ENCODE measurements at regions not wholly inside any gene's neighbourhood (a gene's known extent, or its start where the extent isn't known, plus 50 kb on each side); places are given as distances from the start of the nearest gene placed in this dataset.
"Not testable (repeated sequence)": the region's sequence is repeated elsewhere in the genome, so short reads cannot be mapped to it uniquely, and the experiment has no call there.

DNA sequence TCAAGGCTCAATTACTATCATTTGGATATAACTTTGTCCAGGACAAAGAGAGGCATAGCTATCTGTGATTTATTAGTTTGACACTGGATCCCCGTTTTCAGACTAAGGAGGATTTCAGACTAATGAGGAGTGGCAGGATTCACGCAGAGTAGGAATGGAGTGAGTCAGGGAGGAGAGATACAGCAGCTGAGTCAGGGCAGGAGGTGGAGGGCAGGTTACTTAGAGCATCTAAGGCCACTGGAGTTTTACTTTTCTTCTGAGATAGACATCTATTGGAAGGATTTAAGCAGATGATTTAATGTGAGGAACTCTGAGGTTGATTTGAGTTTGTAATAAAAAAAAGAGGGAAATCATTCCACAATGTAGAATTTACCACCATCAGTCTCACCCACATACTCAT lies 110.6 kb downstream of the RPIA start:
- not testable (repeated sequence) for DNase-seq

- peak; percentile 29 to 47 for DNase-seq
Measured at GRCh38 chr2:88807237-88807962, 115.9 kb downstream of the RPIA start.

DNA sequence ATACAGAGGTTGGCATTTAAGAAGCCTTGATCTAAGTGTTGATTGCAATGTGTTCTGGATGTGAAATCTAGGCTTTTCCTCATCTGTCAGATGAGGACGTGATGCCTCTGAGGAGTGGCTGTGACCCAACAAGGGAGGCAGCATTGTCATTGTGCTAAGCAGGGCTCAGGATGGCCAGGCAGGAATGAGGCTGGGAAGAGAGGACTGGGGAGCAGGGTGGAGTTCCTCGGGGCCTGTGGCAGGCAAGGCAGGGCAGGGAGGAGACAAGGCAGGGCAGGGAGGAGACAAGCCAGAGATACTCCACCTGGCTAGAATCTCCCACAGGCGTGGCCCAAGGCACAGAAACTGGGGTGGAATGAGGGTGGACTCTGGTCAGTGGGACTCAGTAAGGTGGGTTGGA lies 116.6 kb downstream of the RPIA start:
- no peak for DNase-seq

DNA sequence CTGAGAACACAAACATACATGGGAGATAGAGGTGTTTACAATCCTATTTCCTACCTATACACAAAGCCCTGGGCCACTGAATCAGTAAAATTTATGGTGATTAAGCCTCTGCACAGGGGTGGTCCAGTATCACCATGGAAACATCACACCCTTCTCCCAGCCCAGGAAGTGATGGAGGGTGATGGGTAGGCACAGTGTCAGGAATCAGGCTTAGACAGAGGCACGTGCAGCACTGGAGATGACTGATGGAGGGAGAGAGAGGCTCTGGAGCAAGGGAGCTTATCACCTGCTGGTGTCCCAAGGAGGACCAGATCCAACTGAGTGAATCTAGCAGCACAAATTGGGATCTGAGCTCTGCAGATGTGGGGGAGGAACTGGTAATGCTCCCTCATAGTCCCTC lies 117.2 kb downstream of the RPIA start:
- DNase-seq, result no peak

GRCh38 chr2:88809216-88809615 lies 117.7 kb downstream of the RPIA start:
- DNase-seq, result no peak

- no peak for DNase-seq
Measured at GRCh38 chr2:88810017-88810416, 118.5 kb downstream of the RPIA start.

GRCh38 chr2:88810488-88810887 lies 119.0 kb downstream of the RPIA start:
- no peak for DNase-seq

GRCh38 chr2:88811233-88811632 lies 119.8 kb downstream of the RPIA start:
- no peak for DNase-seq

- no peak for DNase-seq
Measured at GRCh38 chr2:88811681-88812080, 120.2 kb downstream of the RPIA start.

- no peak for DNase-seq
Measured at GRCh38 chr2:88813612-88814011, 122.1 kb downstream of the RPIA start.

- no peak for DNase-seq
Measured at GRCh38 chr2:88815282-88815681, 123.8 kb downstream of the RPIA start.

GRCh38 chr2:88815697-88816096 lies 124.2 kb downstream of the RPIA start:
- no peak for DNase-seq

DNA sequence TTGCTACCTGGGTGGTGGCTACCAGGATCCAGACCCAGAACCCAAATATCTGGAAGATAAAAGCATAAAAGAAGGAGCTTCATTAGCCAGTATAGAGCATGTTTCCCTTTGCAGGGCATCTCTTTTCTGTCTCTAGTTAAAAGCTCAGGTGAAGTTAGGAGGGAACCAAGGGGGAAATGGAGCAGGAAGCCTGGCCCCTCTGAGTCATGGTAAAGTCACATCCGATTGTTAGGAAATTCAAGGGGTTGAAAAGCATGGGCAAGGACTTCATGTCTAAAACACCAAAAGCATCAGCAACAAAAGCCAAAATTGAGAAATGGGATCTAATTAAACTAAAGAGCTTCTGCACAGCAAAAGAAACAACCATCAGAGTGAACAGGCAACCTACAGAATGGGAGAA lies 126.9 kb downstream of the RPIA start:
- no peak for DNase-seq

DNA sequence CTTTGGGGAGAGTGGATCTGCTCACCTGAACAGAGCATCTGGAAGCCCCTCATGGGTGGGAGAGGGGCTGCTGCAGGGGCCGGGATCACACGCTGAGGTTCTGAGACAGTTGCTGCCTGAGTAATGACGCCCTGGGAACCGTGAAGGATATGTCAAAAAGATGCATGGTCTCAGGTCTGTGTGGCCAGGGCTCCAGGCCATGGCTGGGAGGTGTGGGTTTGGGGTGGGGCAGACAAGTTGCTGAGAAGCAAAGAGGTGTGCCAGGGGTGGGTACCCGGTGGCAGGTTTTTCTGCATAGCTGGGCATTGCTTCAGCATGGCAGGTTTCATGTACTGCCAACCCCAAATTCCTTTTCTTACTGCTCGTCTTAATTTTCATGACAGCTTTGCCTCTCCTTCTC lies 133.5 kb downstream of the RPIA start:
- DNase-seq, result no peak

GRCh38 chr2:88826399-88826798 lies 134.9 kb downstream of the RPIA start:
- no peak for DNase-seq

DNA sequence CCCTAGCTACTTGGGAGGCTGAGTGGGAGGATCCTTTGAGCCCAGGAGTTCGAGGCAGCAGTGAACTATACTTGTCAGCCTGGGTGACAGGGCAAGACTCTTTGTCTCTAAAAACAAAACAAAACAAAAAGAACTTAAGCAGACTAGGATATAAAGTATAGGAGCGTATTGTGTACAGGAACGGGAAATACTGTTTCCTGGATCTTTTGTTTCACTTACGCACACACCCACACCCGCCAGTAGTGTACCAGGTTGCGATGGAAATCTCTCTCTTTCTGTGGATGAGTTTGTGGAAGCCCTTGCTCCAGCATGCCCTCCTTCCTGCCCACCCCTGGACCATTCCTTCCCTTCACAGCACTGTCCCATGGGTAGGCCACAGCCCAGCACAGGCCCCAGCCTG lies 136.3 kb downstream of the RPIA start:
- no peak for DNase-seq

DNA sequence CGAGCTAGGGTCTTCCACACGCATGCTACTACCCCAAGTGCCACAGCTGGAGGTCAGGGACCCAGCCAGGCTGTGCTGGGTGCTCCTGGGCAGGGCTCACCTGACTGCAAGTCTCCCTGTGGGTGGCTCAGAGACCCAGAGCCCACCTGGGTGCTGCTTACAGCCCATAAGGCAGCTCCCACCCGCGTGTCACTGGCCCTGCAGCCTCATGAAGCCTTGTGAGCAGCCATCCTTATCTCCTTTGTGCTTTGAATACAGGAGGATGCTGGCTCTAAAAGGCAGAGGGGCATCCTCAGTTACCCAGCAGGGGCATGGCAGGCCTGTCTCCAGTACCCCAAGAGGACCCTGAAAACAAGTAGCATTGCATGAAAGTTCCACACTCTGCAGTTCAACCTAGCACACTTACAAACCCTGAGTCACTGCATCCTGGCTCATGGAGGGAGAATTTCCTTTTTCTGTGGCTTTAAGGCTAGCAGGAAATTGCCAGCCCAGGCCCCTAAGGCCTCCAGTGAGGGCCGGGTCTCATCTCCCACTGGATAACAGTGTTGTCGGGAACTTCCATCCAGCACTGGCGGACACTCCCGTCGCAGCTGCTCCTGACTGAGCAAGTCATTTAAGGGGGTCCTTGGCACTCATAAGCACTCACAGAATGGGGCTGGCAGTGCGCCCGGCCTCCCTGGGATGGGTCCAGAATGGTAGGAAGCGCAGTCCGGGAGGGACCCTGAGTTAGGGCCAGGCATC lies 137.1 kb downstream of the RPIA start:
- no peak for DNase-seq

- no peak for DNase-seq
Measured at GRCh38 chr2:88829607-88830463, 138.4 kb downstream of the RPIA start.

- DNase-seq, result no peak
Measured at GRCh38 chr2:88831071-88831791, 139.8 kb downstream of the RPIA start.

DNA sequence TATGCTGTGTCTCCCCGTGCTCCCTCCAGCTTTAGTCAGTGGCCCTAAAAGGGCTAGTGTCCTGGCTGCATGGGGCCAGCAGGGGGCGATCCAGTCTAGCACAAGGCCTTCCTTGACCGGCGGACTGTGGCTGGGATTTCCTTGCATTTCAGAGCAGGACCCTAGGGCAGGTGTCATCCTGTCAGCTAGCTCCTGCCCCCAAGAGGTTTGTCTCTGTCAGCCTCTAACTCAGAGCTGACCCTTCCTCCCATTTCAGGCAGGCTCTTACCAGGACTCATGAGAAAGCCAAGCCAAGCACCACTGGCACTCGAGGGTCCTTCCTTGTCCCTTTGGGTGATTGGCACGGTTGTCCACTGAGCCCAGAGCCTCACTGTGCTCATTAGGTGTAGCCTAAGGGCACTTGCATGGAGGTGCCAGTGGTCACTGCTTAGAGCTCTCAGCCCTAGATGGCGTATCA lies 140.3 kb downstream of the RPIA start:
- DNase-seq, result peak; percentile 30 to 40

- no peak for DNase-seq
Measured at GRCh38 chr2:88832311-88832991, 141.0 kb downstream of the RPIA start.

- no peak for DNase-seq
Measured at GRCh38 chr2:88832992-88833389, 141.5 kb downstream of the RPIA start.
